Naive thymus-derived CD4-positive, alpha-beta T cell (primary cell): ENCODE measurements at regions not wholly inside any gene's neighbourhood (a gene's known extent, or its start where the extent isn't known, plus 50 kb on each side); places are given as distances from the start of the nearest gene placed in this dataset.
"Not testable (repeated sequence)": the region's sequence is repeated elsewhere in the genome, so short reads cannot be mapped to it uniquely, and the experiment has no call there.

Experiments
- ATAC-seq: fragments of 150-1000 bp; cut with Tn5 transposase; 2 replicates; pipeline ENCODE4 v1.10.0; 2021; ENCODE audit warnings: mild to moderate bottlenecking, moderate library complexity
- CTCF ChIA-PET: fragments of 350-600 bp; sonication (Branson Sonifier 250); formaldehyde crosslinking; loops from one replicate; lab custom pipeline; 2021; ENCODE audit warnings: antibody characterized with exemption; lab: Charles Lee
- POLR2A ChIA-PET: fragments of 350-600 bp; sonication (Branson Sonifier 250); formaldehyde crosslinking; loops from one replicate; lab custom pipeline; 2021; ENCODE audit warnings: antibody characterized with exemption, inconsistent platforms; lab: Charles Lee
- DNase-seq, 9 donors: peaks; one replicate each; pipeline versions ENCODE4 v3.0.0 to v3.0.0-alpha.2; 2020 to 2022; ENCODE audit warnings: mixed read lengths in 1 of 9
- H3K27ac ChIP-seq: one replicate; pipeline ENCODE4 v1.7.0; 2013; ENCODE audit warnings: mild to moderate bottlenecking, low read depth, low read length, moderate library complexity
- H3K27me3 ChIP-seq, 2 donors: one replicate each; pipeline ENCODE4 v1.7.0; 2013; ENCODE audit warnings: low read length in 2 of 2, mild to moderate bottlenecking in 2 of 2, moderate library complexity in 2 of 2; ENCODE audit not compliant: control insufficient read depth in 2 of 2, insufficient read depth in 2 of 2
- H3K36me3 ChIP-seq, 3 experiments: 1 replicate in 2 of 3; 2 replicates in 1 of 3; pipeline ENCODE4 v1.7.0; 2013; ENCODE audit warnings: low read length in 3 of 3, mild to moderate bottlenecking in 3 of 3, moderate library complexity in 1 of 3; ENCODE audit not compliant: insufficient read depth in 3 of 3, control insufficient read depth in 2 of 3
- H3K4me1 ChIP-seq, 2 donors: one replicate each; pipeline ENCODE4 v1.7.0; 2013; ENCODE audit warnings: low read length in 2 of 2, mild to moderate bottlenecking in 2 of 2, moderate library complexity in 1 of 2; ENCODE audit not compliant: control insufficient read depth in 2 of 2, insufficient read depth in 2 of 2
- H3K4me3 ChIP-seq: 2 replicates; pipeline ENCODE4 v1.7.0; 2013; ENCODE audit warnings: mild to moderate bottlenecking, low read length
- H3K9me3 ChIP-seq, 3 experiments: 1 replicate in 2 of 3; 2 replicates in 1 of 3; pipeline ENCODE4 v1.7.0; 2013; ENCODE audit warnings: low read length in 3 of 3; ENCODE audit not compliant: control insufficient read depth in 2 of 3
- H3K27ac Mint-ChIP-seq, 9 donors: one replicate each; pipeline ENCODE4 v1.8.0; 2020 to 2022; ENCODE audit warnings: mixed read lengths in 9 of 9, mild to moderate bottlenecking in 8 of 9, moderate library complexity in 5 of 9, inconsistent platforms in 2 of 9
- H3K27me3 Mint-ChIP-seq, 5 donors: one replicate each; pipeline ENCODE4 v1.8.0; 2021 to 2022; ENCODE audit warnings: mixed read lengths in 5 of 5, mild to moderate bottlenecking in 1 of 5
- H3K36me3 Mint-ChIP-seq, 5 donors: one replicate each; pipeline ENCODE4 v1.8.0; 2020 to 2022; ENCODE audit warnings: mixed read lengths in 5 of 5, mild to moderate bottlenecking in 3 of 5, inconsistent platforms in 1 of 5
- H3K4me1 Mint-ChIP-seq, 7 donors: one replicate each; pipeline ENCODE4 v1.8.0; 2020 to 2022; ENCODE audit warnings: mixed read lengths in 7 of 7, mild to moderate bottlenecking in 3 of 7, inconsistent platforms in 1 of 7
- H3K4me3 Mint-ChIP-seq, 10 donors: one replicate each; pipeline ENCODE4 v1.8.0; 2020 to 2022; ENCODE audit warnings: mild to moderate bottlenecking in 10 of 10, mixed read lengths in 10 of 10, moderate library complexity in 6 of 10, inconsistent platforms in 2 of 10
- H3K9me3 Mint-ChIP-seq, 11 donors: one replicate each; pipeline ENCODE4 v1.8.0; 2020 to 2022; ENCODE audit warnings: mixed read lengths in 11 of 11, mild to moderate bottlenecking in 4 of 11, inconsistent platforms in 1 of 11, moderate library complexity in 1 of 11
- intact Hi-C, 2 donors: fragments of 100-400 bp; cut with micrococcal nuclease; formaldehyde crosslinking; loops; one replicate each; pipeline ENCODE4 v1.15.1; 2023

DNA sequence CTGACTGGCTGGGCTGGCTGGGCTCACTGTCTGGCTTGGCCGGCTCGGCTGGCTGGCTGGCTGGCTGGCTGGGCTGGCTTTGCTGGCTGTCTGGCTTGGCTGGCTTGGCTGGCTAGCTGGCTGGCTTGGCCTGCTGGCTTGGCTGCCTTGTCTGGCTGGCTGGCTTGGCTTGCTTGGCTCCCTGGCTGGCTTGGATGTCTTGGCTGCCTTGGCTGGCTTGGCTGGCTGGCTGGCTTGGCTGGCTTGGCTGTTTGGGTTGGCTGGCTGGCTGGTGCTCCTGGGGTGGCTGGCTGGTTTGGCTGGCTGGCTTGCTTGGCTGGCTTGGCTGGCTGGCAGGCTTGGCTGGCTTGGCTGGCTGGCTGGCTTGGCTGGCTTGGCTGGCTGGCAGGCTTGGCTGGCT lies 2836.9 kb downstream of the RPIA start:
- DNase-seq: peak in 1 of 9 donors; percentile 7
- intact Hi-C loops, H3K4me3 Mint-ChIP-seq, H3K9me3 Mint-ChIP-seq, H3K27me3 Mint-ChIP-seq, H3K4me1 Mint-ChIP-seq, H3K4me1 ChIP-seq, CTCF ChIA-PET, ATAC-seq, H3K36me3 Mint-ChIP-seq, POLR2A ChIA-PET, H3K9me3 ChIP-seq, H3K27ac Mint-ChIP-seq, H3K4me3 ChIP-seq, H3K27me3 ChIP-seq, H3K36me3 ChIP-seq, H3K27ac ChIP-seq: not testable (repeated sequence)

DNA sequence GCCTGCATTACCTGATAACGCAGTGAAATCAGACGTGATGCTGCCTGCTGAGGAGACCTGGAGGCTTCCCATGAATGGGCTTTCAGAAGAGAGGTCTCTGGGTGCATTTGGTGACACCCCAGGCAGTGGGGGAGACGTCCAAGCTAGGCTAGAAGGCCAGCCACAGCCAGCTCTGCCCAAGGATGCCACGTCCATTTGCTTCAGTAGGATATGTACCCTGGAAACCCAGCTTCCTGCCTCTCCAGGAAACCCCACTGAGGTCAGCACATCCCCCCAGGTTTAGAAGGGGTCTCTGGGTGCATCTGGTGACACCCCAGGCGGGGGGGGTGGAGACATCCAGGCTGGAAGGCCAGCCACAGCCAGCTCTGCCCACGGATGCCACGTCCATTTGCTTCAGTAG lies 2844.6 kb downstream of the RPIA start:
- H3K36me3 ChIP-seq, H3K4me3 ChIP-seq, DNase-seq, H3K36me3 Mint-ChIP-seq, H3K4me3 Mint-ChIP-seq, intact Hi-C loops, H3K9me3 Mint-ChIP-seq, POLR2A ChIA-PET, H3K4me1 ChIP-seq, ATAC-seq, H3K9me3 ChIP-seq, H3K4me1 Mint-ChIP-seq, H3K27ac Mint-ChIP-seq, CTCF ChIA-PET, H3K27me3 Mint-ChIP-seq, H3K27ac ChIP-seq, H3K27me3 ChIP-seq: not testable (repeated sequence)

DNA sequence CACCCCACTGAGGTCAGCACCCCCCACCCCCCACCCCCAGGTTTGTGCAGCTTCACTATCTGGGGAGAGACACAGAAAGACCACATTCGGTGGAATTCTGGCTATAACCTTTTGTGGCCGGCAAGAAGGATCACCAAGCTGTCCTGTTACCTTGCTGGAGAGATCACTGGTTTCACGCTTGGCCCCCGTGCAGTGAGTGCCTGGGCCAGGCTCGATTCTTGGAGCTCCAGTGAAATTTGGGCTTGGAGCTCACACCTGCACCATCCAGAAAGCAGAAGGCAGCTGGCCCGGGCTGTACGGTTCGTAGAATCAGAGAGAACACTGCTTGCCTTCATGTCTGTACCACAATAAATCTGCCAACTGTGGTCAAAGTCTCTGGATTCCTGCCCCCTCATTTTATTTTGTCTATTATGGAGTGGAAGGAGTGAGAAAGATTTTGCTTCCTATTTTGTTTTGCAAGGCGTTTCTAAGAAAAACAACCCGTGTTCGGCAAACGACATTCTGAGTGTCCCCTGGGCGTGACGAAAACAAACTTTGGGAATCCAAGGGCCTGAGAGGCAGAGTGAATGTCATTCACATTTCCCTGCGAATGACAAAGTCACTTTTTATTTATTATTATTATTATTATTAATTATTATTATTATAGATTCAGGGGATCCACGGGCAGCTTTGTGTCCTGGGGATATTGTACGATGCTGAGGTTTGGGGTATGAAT lies 2845.2 kb downstream of the RPIA start:
- H3K9me3 ChIP-seq, intact Hi-C loops, ATAC-seq, H3K4me1 Mint-ChIP-seq, H3K27me3 Mint-ChIP-seq, H3K4me3 ChIP-seq, DNase-seq, H3K4me1 ChIP-seq, H3K9me3 Mint-ChIP-seq, POLR2A ChIA-PET, H3K27ac ChIP-seq, H3K27me3 ChIP-seq, H3K4me3 Mint-ChIP-seq, H3K36me3 ChIP-seq, H3K36me3 Mint-ChIP-seq, CTCF ChIA-PET, H3K27ac Mint-ChIP-seq: not testable (repeated sequence)

DNA sequence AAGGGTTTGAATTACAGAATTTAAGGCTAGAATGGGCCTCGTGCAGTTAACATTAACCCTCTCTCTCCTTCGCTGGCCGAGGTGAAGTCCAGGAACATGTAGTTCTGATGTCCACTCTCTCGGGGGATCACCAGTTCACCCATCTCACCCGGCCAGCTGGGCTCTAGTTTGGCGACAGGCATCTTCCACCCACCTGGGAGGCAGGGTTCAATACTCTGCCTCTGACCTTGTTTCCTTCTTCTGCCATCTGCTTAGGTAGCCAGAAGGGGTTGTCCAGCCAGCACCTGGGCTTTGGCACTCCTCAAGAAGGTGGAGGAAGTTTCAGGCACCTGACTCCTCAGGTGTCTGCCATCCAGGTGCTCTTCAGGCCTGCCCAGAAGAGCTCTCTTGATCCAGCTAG lies 2857.8 kb downstream of the RPIA start:
- H3K27me3 Mint-ChIP-seq, H3K27ac ChIP-seq, H3K4me3 Mint-ChIP-seq, H3K36me3 ChIP-seq, H3K9me3 Mint-ChIP-seq, CTCF ChIA-PET, DNase-seq, intact Hi-C loops, H3K4me1 Mint-ChIP-seq, H3K4me1 ChIP-seq, H3K27me3 ChIP-seq, H3K36me3 Mint-ChIP-seq, H3K9me3 ChIP-seq, POLR2A ChIA-PET, H3K27ac Mint-ChIP-seq, H3K4me3 ChIP-seq, ATAC-seq: not testable (repeated sequence)

DNA sequence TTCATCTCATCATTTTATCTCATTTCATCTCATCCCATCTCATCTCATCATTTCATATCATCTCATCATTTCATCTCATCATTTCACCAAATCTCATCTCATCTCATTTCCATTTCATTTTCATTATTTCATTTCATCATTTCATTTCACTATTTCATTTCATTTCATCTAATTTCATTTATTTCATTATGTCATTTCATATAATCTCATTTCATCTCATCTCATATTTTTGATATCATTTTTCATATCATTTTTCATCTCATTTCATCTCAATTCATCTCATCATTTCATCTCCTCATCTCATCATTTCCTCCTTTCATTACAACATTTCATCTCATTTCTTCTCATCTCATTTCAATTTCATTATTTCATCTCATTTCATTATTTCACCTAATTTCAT lies 2866.8 kb downstream of the RPIA start:
- H3K27me3 Mint-ChIP-seq, POLR2A ChIA-PET, intact Hi-C loops, ATAC-seq, H3K27ac Mint-ChIP-seq, H3K4me1 Mint-ChIP-seq, H3K36me3 ChIP-seq, H3K4me3 Mint-ChIP-seq, H3K27ac ChIP-seq, H3K4me3 ChIP-seq, H3K27me3 ChIP-seq, CTCF ChIA-PET, DNase-seq, H3K9me3 ChIP-seq, H3K4me1 ChIP-seq: not testable (repeated sequence)
- Mint-ChIP-seq H3K9me3 (peaks cover 4 to 31% (median 16%) of the 10 kb centered on the region in 11 donors), H3K36me3 (peaks cover 0 to 14% (median 6%) of the 10 kb centered on the region in 5 donors)

DNA sequence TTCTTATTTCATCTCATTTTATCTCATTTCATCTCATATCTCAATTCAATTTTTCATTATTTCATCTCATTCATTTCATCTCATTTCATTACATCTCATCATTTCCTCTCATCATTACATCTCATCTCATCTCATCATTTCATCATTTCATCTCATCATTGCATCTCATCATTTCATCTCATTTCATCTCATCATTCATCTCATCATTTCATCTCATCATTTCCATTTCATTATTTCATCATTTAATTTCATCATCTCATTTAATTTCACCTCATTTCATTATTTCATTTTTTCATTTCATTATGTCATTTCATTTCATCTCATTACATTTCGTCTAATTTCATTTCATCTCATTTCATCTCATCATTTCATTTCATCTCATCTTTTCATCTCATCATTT lies 2867.8 kb downstream of the RPIA start:
- H3K36me3 Mint-ChIP-seq: peaks cover 0 to 14% (median 6%) of the 10 kb centered on the region in 5 donors
- CTCF ChIA-PET, H3K4me3 Mint-ChIP-seq, intact Hi-C loops, DNase-seq, H3K27me3 ChIP-seq, H3K27me3 Mint-ChIP-seq, H3K9me3 ChIP-seq, H3K4me1 ChIP-seq, H3K27ac ChIP-seq, H3K27ac Mint-ChIP-seq, POLR2A ChIA-PET, H3K4me1 Mint-ChIP-seq, H3K4me3 ChIP-seq, ATAC-seq, H3K36me3 ChIP-seq: not testable (repeated sequence)
- peaks cover 4 to 31% (median 16%) of the 10 kb centered on the region in 11 donors for H3K9me3 Mint-ChIP-seq

DNA sequence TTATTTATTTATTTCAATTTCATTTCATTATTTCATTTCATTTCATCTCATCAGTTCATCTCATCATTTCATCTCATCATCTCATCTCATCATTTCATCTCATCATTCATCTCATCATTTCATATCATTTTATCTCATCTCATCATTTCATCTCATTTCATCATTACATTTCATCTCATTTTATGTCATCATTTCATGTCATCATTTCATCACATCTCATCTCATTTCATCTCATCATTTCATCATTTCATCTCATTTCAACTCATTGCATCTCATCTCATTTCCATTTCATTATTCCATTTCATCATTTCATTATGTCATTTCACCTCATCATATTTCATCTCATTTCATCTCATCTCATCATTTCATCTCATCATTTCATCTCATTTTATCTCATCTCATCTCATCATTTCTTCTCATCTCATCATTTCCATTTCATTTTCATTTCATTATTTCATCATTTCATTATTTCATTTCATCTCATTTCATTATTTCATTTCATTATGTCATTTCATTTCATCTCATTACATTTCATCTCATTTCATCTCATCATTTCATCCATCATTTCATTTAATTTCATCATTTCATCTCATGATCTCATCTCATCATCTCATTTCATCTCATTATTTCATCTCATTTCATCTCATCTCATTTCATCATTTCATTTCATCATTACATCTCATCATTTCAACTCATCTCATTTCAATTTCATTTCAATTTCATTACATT lies 2868.6 kb downstream of the RPIA start:
- H3K4me3 ChIP-seq, DNase-seq, H3K4me1 ChIP-seq, H3K27me3 ChIP-seq, H3K27me3 Mint-ChIP-seq, H3K9me3 ChIP-seq, CTCF ChIA-PET, H3K4me3 Mint-ChIP-seq, H3K27ac ChIP-seq, H3K36me3 ChIP-seq, ATAC-seq, H3K4me1 Mint-ChIP-seq, intact Hi-C loops, H3K27ac Mint-ChIP-seq, POLR2A ChIA-PET: not testable (repeated sequence)
- Mint-ChIP-seq H3K36me3 (peaks cover 0 to 14% (median 6%) of the 10 kb centered on the region in 5 donors), H3K9me3 (peaks cover 4 to 31% (median 16%) of the 10 kb centered on the region in 11 donors)
